GM19351 (cell line): ENCODE measurements at regions not wholly inside any gene's neighbourhood (a gene's known extent, or its start where the extent isn't known, plus 50 kb on each side); places are given as distances from the start of the nearest gene placed in this dataset.

ENCODE experiments used
- ATAC-seq: cut with Tn5 transposase; IDR thresholded peaks from one replicate; pipeline ENCODE4 v1.9.1; 2021; ENCODE audit warnings: mild to moderate bottlenecking, moderate library complexity; ENCODE audit not compliant: unreplicated experiment

- no peak for ATAC-seq
Observed at GRCh38 chr1:25027822-25028586, 97.9 kb upstream of the RUNX3 start.

- no peak for ATAC-seq
Observed at GRCh38 chr1:25026730-25027450, 96.8 kb upstream of the RUNX3 start.

GRCh38 chr1:25026304-25026703, 96.2 kb upstream of the RUNX3 start:
- ATAC-seq = no peak

- no peak for ATAC-seq
Observed at GRCh38 chr1:25024615-25025350, 94.7 kb upstream of the RUNX3 start.

- ATAC-seq = no peak
Observed at GRCh38 chr1:25023826-25024225, 93.8 kb upstream of the RUNX3 start.

- ATAC-seq = no peak
Observed at GRCh38 chr1:25023190-25023578, 93.1 kb upstream of the RUNX3 start.

GRCh38 chr1:25022361-25023189, 92.5 kb upstream of the RUNX3 start:
- peak; percentile 82 for ATAC-seq

- no peak for ATAC-seq
Observed at GRCh38 chr1:25021591-25022215, 91.6 kb upstream of the RUNX3 start.

GRCh38 chr1:25020851-25021590, 90.9 kb upstream of the RUNX3 start:
- no peak for ATAC-seq

- no peak for ATAC-seq
Observed at GRCh38 chr1:25020173-25020845, 90.2 kb upstream of the RUNX3 start.

- ATAC-seq = peak; percentile 56
Observed at GRCh38 chr1:25019337-25020172, 89.5 kb upstream of the RUNX3 start.

GRCh38 chr1:25018943-25019336, 88.9 kb upstream of the RUNX3 start:
- ATAC-seq = no peak

GRCh38 chr1:25018110-25018735, 88.1 kb upstream of the RUNX3 start:
- ATAC-seq = no peak

GRCh38 chr1:25017436-25018109, 87.5 kb upstream of the RUNX3 start:
- no peak for ATAC-seq

- no peak for ATAC-seq
Observed at GRCh38 chr1:25012966-25013962, 83.2 kb upstream of the RUNX3 start.
